Glutamatergic neuron (in vitro differentiated cells): ENCODE measurements at regions not wholly inside any gene's neighbourhood (a gene's known extent, or its start where the extent isn't known, plus 50 kb on each side); places are given as distances from the start of the nearest gene placed in this dataset.

Experiments used
- DNase-seq: peaks from one replicate; pipeline ENCODE4 v3.0.0; 2022
- H3K27ac Mint-ChIP-seq: one replicate; pipeline ENCODE4 v1.8.0; 2020; ENCODE audit warnings: mild to moderate bottlenecking, mixed read lengths, inconsistent platforms; ENCODE audit not compliant: unreplicated experiment
- H3K27me3 Mint-ChIP-seq: one replicate; pipeline ENCODE4 v1.8.0; 2020; ENCODE audit warnings: mild to moderate bottlenecking, moderate library complexity, mixed read lengths, inconsistent platforms; ENCODE audit not compliant: unreplicated experiment
- H3K36me3 Mint-ChIP-seq: one replicate; pipeline ENCODE4 v1.8.0; 2020; ENCODE audit warnings: mild to moderate bottlenecking, mixed read lengths, inconsistent platforms; ENCODE audit not compliant: unreplicated experiment
- H3K4me1 Mint-ChIP-seq: one replicate; pipeline ENCODE4 v1.8.0; 2020; ENCODE audit warnings: mild to moderate bottlenecking, low read depth, mixed read lengths, inconsistent platforms; ENCODE audit not compliant: unreplicated experiment
- H3K4me3 Mint-ChIP-seq: one replicate; pipeline ENCODE4 v1.8.0; 2020; ENCODE audit warnings: mild to moderate bottlenecking, mixed read lengths, inconsistent platforms; ENCODE audit not compliant: unreplicated experiment
- H3K9me3 Mint-ChIP-seq: one replicate; pipeline ENCODE4 v1.8.0; 2020; ENCODE audit warnings: mild to moderate bottlenecking, moderate library complexity, mixed read lengths, inconsistent platforms; ENCODE audit not compliant: unreplicated experiment
- CTCF ChIP-seq: fragments of 200-600 bp; sonication (generic); IDR thresholded peaks from one replicate; pipeline ENCODE4 v1.5.0; 2021; ENCODE audit not compliant: partially characterized antibody, unreplicated experiment

DNA sequence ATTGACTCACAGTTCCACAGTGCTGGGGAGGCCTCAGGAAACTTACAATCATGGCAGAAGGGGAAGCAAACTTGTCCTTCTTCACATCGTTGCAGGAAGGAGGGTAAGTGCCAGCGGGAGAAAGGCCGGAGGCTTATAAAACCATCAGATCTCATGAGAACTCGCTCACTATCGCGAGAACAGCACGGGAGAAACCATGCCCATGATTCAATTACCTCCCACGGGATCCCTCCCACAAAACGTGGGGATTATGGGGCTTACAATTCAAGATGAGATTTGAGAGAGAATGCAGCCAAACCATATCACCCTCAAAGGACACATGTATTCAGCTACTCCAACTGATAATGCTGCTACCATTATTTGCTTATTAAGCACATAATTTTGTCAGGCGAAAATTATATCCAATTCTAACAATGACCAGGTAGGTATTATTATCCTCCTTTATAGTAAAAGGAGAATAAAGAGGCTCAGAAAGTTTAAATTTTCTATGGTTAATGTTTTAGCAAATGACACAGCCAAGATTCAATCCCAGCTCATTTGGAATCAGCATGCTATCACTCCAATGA is 327.2 kb upstream of the CDIN1 start:
- no peak for TF ChIP-seq CTCF
- H3K4me1 Mint-ChIP-seq = no peaks in the 10 kb centered on the region
- H3K9me3 Mint-ChIP-seq = no peaks in the 10 kb centered on the region

DNA sequence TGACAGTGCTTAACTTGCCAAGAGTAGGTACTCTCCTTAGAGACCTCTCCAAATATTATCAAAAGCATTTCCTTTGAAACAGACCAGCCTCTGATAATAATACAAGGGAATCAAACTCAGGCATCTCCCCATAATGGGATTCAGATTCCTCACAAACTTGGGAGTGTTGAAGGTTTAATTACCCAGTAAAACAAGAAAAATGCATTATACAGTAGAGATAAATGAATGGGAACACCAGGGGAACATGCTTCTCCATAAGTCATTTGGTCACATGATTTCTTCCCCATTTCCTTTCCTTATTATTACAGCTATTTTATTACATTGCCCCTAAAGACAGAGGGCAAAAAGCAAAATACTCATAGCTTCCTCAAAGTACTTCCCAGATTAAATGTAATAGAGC is 325.0 kb upstream of the CDIN1 start:
- H3K4me1 Mint-ChIP-seq = no peaks in the 10 kb centered on the region
- H3K36me3 Mint-ChIP-seq = no peaks in the 10 kb centered on the region
- H3K9me3 Mint-ChIP-seq = no peaks in the 10 kb centered on the region
- DNase-seq = no peak
- H3K4me3 Mint-ChIP-seq = no peak overlapping the region
- no peak for TF ChIP-seq CTCF
- H3K27ac Mint-ChIP-seq = no peak overlapping the region
- no peaks in the 10 kb centered on the region for H3K27me3 Mint-ChIP-seq

More for the DNA sequence above, 327.2 kb upstream of the CDIN1 start:
- Mint-ChIP-seq H3K27ac (no peak overlapping the region), H3K36me3 (no peaks in the 10 kb centered on the region), H3K4me3 (no peak overlapping the region), H3K27me3 (no peaks in the 10 kb centered on the region)
- DNase-seq = no peak

- Mint-ChIP-seq H3K36me3 (no peaks in the 10 kb centered on the region), H3K4me3 (no peak overlapping the region), H3K9me3 (no peaks in the 10 kb centered on the region), H3K4me1 (no peaks in the 10 kb centered on the region), H3K27ac (no peak overlapping the region), H3K27me3 (no peaks in the 10 kb centered on the region)
- TF ChIP-seq CTCF = no peak
- DNase-seq = no peak
Observed at GRCh38 chr15:36256404-36256807, 323.0 kb upstream of the CDIN1 start.

- H3K27me3 Mint-ChIP-seq = no peaks in the 10 kb centered on the region
- no peak overlapping the region for H3K4me3 Mint-ChIP-seq
- TF ChIP-seq CTCF = no peak
- no peaks in the 10 kb centered on the region for H3K36me3 Mint-ChIP-seq
- no peak overlapping the region for H3K27ac Mint-ChIP-seq
- H3K4me1 Mint-ChIP-seq = peaks cover 5% of the 10 kb centered on the region
- H3K9me3 Mint-ChIP-seq = no peaks in the 10 kb centered on the region
- no peak for DNase-seq
Observed at GRCh38 chr15:36263666-36264065, 315.8 kb upstream of the CDIN1 start.

- no peak for TF ChIP-seq CTCF
- Mint-ChIP-seq H3K27ac (no peak overlapping the region), H3K4me3 (no peak overlapping the region), H3K27me3 (no peaks in the 10 kb centered on the region), H3K9me3 (no peaks in the 10 kb centered on the region), H3K36me3 (no peaks in the 10 kb centered on the region), H3K4me1 (peaks cover 6% of the 10 kb centered on the region)
- DNase-seq = no peak
Observed at GRCh38 chr15:36265422-36265821, 314.0 kb upstream of the CDIN1 start.
